Testis (tissue), 2 donors: ENCODE measurements at regions not wholly inside any gene's neighbourhood (a gene's known extent, or its start where the extent isn't known, plus 50 kb on each side); places are given as distances from the start of the nearest gene placed in this dataset.

Source experiments
- DNase-seq: peaks from one replicate; pipeline ENCODE4 v3.0.0-alpha.2; 2019
- H3K27ac ChIP-seq, 2 donors: fragments of 200-600 bp; sonication (generic); one replicate each; pipeline ENCODE4 v1.5.1; 2019
- H3K27me3 ChIP-seq: fragments of 200-600 bp; sonication (generic); one replicate; pipeline ENCODE4 v1.5.1; 2019
- H3K36me3 ChIP-seq: fragments of 200-600 bp; sonication (generic); one replicate; pipeline ENCODE4 v1.5.1; 2017; ENCODE audit warnings: low read depth; ENCODE audit errors: missing control alignments
- H3K4me1 ChIP-seq: fragments of 200-600 bp; sonication (generic); one replicate; pipeline ENCODE4 v1.5.1; 2019
- H3K4me3 ChIP-seq, 2 donors: fragments of 200-600 bp; sonication (generic); one replicate each; pipeline ENCODE4 v1.5.1; 2017 to 2019
- H3K9me3 ChIP-seq: fragments of 200-600 bp; sonication (generic); one replicate; pipeline ENCODE4 v1.5.1; 2017
- CTCF ChIP-seq, 3 experiments: fragments of 450-650 bp in 2 of 3; fragments of 200-600 bp in 1 of 3; sonication (generic) in 1 of 3; IDR thresholded peaks; one replicate each; pipeline ENCODE4 v1.5.1; 2016 to 2019; ENCODE audit warnings: antibody characterized with exemption in 3 of 3, mild to moderate bottlenecking in 2 of 3, moderate library complexity in 1 of 3
- POLR2A ChIP-seq: fragments of 450-650 bp; IDR thresholded peaks from one replicate; pipeline ENCODE4 v1.6.1; 2017; ENCODE audit warnings: antibody characterized with exemption, mild to moderate bottlenecking, moderate library complexity
- WGBS, 2 donors: methylation state at CpG; one replicate each; pipeline ENCODE4 v1.1.5; 2018; 5-methylcytosine and 5-hydroxymethylcytosine counted together
- intact Hi-C: fragments of 100-400 bp; cut with DNase I; formaldehyde crosslinking; loops from one replicate; pipeline ENCODE4 v1.15.1; 2023; ENCODE audit warnings: low total_unique reads

DNA sequence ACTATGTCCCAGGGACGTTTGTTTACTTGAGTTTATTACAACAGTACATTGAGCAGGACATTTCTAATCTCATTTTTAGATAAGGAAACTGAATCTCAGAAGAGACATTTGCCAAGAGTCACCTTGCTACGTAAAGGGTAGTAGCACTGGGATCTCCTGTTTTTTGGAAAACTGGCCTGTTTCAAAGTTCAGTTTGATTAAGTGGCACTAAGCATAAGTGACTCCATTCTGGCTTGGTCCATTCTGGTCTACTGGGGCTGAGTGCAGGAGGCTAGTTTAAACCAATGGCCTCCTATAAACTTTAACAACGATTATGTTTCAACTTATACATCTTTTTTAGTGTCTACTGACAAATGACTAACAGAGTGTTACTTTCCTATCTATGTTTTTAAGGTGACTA lies 382.5 kb downstream of the ANKRD50 start:
- Histone ChIP-seq H3K36me3 (no peaks in the 10 kb centered on the region), H3K4me1 (no peaks in the 10 kb centered on the region), H3K9me3 (no peaks in the 10 kb centered on the region), H3K4me3 (no peak overlapping the region), H3K27ac (no peak overlapping the region), H3K27me3 (no peaks in the 10 kb centered on the region)
- DNase-seq, result no peak
- 74 to 75% methylated on average over 3 of the region's 3 CpGs for WGBS, 2 donors
- TF ChIP-seq POLR2A, result no peak
- intact Hi-C loops, result loop anchor here (10.0 kb wide), 1 partner anchor 955 kb away; no protein-coding TSS in a partner anchor

- TF ChIP-seq POLR2A, result no peak
- no peak for TF ChIP-seq CTCF (IDR thresholded peaks at IDR 0.05)
- Histone ChIP-seq H3K36me3 (no peaks in the 10 kb centered on the region), H3K9me3 (no peaks in the 10 kb centered on the region), H3K27me3 (no peaks in the 10 kb centered on the region), H3K4me3 (no peak overlapping the region), H3K27ac (no peak overlapping the region), H3K4me1 (no peaks in the 10 kb centered on the region)
- no peak for DNase-seq
- intact Hi-C loops, result loop anchor here (10.0 kb wide), 1 partner anchor 953 kb away; no protein-coding TSS in a partner anchor
- 87 to 97% methylated on average over 1 of the region's 1 CpG for WGBS, 2 donors
Observed at GRCh38 chr4:124331781-124332180, 380.8 kb downstream of the ANKRD50 start.

DNA sequence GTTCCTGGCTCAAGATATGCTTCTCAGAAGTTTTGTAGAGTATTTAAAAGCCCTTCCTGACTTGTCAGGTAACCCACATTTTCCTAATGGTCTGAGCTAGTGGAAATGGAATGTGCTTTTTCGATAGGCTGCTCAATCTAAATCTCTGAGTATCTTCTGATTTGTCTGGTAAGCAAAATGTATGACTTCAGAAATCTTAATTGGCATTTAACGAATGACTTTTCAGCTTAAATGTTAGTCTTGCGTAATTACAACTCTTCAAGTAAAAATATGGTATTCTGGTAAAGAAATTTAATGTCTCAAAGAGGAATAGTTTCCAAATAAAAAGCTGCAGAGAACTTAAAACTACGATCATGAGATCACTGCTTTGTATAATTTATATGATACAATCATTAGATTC lies 379.1 kb downstream of the ANKRD50 start:
- 59 to 68% methylated on average over 4 of the region's 4 CpGs for WGBS, 2 donors
- Histone ChIP-seq H3K27me3 (no peaks in the 10 kb centered on the region), H3K36me3 (no peaks in the 10 kb centered on the region), H3K4me1 (peaks cover 5% of the 10 kb centered on the region), H3K9me3 (no peaks in the 10 kb centered on the region), H3K27ac (no peak overlapping the region), H3K4me3 (no peak overlapping the region)
- intact Hi-C loops, result loop anchor here (10.0 kb wide), 1 partner anchor 951 kb away; no protein-coding TSS in a partner anchor
- no peak for TF ChIP-seq CTCF (IDR thresholded peaks at IDR 0.05)
- no peak for TF ChIP-seq POLR2A
- no peak for DNase-seq

GRCh38 chr4:124334119-124334518 lies 378.4 kb downstream of the ANKRD50 start:
- TF ChIP-seq POLR2A, result no peak
- peak; percentile 27 to 61 (median 39) for TF ChIP-seq CTCF (IDR thresholded peaks at IDR 0.05)
- no peak overlapping the region for H3K4me3 ChIP-seq

DNA sequence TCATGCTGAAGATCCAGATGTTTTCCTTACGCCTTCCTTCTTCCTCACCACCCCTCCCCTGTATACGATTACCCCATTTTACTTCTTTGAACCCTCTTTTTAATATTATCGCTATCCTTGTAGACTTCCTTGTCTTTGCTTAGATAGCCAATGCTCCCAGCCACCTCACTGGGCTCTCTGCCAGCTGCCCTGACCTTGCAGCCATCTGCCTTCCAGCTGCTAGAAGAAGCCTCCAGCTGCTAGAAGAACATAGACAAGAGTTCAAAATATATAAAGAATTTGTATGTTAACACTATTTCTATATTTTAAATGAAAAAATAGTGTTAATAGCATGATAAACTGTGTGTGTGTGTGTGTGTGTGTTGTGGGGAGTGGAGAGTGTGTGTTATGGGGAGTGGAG lies 374.7 kb downstream of the ANKRD50 start:
- peak; percentile 57 for DNase-seq
- TF ChIP-seq POLR2A (no peak), CTCF (IDR thresholded peaks at IDR 0.05) (no peak)
- intact Hi-C loops, result loop anchor here (10.0 kb wide), 1 partner anchor 947 kb away; no protein-coding TSS in a partner anchor
- Histone ChIP-seq H3K4me3 (no peak overlapping the region), H3K4me1 (peaks cover 5% of the 10 kb centered on the region), H3K27me3 (no peaks in the 10 kb centered on the region), H3K9me3 (no peaks in the 10 kb centered on the region), H3K27ac (no peak overlapping the region), H3K36me3 (no peaks in the 10 kb centered on the region)
- 36 to 37% methylated on average over 3 of the region's 3 CpGs for WGBS, 2 donors

More at GRCh38 chr4:124334119-124334518, 378.4 kb downstream of the ANKRD50 start:
- intact Hi-C loops, result loop anchor here (10.0 kb wide), 1 partner anchor 951 kb away; no protein-coding TSS in a partner anchor
- DNase-seq, result peak; percentile 65
- H3K4me1 ChIP-seq, result peaks cover 5% of the 10 kb centered on the region
- H3K27ac ChIP-seq, result no peak overlapping the region
- WGBS, 2 donors, result 30 to 33% methylated on average over 3 of the region's 3 CpGs
- H3K9me3 ChIP-seq, result no peaks in the 10 kb centered on the region
- H3K27me3 ChIP-seq, result no peaks in the 10 kb centered on the region
- H3K36me3 ChIP-seq, result no peaks in the 10 kb centered on the region
